Stimulated activated CD4-positive, alpha-beta T cell treated with anti-CD3 and anti-CD28 coated beads, TNF-alpha, amount 100 ng/mL, for 24 hours (primary cell): ENCODE measurements at regions not wholly inside any gene's neighbourhood (a gene's known extent, or its start where the extent isn't known, plus 50 kb on each side); places are given as distances from the start of the nearest gene placed in this dataset.
"Not testable (repeated sequence)": the region's sequence is repeated elsewhere in the genome, so short reads cannot be mapped to it uniquely, and the experiment has no call there.

Experiments
- DNase-seq, 3 experiments: peaks; one replicate each; pipeline ENCODE4 v3.0.0-alpha.2; 2020; ENCODE audit warnings: low read depth in 3 of 3

GRCh38 chr10:125605167-125605566 is 77.8 kb downstream of the TEX36 start:
- DNase-seq, result no peak

GRCh38 chr10:125602825-125603224 is 80.1 kb downstream of the TEX36 start:
- DNase-seq, result no peak

DNA sequence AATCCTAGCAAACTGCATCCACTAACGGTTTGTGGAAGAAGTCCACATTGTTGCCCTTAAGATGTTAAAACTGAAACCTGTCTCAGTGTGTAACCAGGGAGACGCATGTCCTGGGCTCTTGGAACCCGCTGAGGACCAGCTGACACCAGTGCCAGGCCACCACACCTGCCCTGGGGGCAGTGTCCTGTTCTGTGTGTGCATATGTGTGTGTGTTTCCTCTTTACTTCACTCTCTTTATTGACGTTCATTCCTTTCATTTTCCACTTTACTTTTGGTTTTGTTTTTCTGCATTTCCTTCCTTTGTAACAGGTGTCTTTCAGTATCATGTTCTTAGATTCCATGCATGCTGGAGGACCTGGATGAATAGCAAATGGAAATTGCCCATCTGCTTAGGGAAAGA is 83.8 kb downstream of the TEX36 start:
- DNase-seq, result no peak

DNA sequence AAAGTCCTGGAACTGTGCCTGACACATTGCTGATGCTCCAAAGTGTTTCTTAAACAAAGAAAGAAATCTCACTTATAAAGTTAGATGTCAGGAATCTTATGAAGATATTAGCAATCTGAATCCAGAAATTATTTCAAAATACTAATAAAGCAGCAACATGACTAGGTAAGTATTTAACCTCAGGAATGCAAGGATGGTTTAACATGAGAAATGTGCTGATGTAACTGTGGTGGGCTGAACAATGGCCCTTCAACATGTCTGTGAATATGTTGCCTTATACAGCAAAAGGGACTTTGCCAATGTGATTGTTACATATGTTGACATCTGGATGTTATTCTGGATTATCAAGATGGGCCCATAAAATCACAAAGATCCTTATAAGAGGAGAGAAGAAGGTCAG is 87.1 kb downstream of the TEX36 start:
- no peak for DNase-seq

- no peak for DNase-seq
Observed at GRCh38 chr10:125593644-125594043, 89.3 kb downstream of the TEX36 start.

- DNase-seq, result no peak
Observed at GRCh38 chr10:125592897-125593296, 90.1 kb downstream of the TEX36 start.

DNA sequence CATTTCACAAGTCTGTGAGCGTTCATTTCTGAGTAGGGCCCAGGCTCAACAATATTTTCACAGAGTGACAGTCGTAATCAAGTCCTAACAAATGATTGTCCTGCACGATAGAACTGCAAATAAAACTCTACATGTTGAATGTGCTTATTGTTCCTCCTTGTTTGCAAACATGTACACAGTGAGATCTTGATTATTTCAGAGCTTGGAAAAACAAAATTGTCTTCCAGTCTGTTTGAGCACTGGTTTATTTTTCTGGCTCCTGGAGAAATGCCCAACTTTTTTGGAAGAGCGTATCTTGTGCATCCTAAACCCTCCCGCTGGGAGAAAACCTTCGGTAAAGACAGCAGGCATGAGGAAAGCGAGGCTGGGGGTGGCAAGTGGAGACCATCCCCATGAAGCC is 91.1 kb downstream of the TEX36 start:
- DNase-seq, result no peak

DNA sequence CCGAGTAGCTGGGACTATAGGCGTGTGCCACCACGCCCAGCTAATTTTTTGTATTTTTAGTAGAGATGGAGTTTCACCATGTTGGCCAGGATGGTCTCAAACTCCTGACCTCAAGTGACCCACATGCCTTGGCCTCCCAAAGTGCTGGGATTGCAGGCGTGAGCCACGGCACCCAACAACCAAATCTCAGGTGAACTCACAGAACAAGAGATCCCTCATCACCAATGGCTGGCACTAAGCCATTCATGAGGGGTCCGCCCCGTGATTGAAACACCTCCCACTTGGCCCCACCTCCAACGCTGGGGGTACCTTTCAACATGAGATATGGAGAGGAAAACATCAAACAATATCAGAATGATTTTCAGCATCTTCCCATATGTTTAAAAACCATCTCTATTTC is 94.2 kb downstream of the TEX36 start:
- DNase-seq, result not testable (repeated sequence)

DNA sequence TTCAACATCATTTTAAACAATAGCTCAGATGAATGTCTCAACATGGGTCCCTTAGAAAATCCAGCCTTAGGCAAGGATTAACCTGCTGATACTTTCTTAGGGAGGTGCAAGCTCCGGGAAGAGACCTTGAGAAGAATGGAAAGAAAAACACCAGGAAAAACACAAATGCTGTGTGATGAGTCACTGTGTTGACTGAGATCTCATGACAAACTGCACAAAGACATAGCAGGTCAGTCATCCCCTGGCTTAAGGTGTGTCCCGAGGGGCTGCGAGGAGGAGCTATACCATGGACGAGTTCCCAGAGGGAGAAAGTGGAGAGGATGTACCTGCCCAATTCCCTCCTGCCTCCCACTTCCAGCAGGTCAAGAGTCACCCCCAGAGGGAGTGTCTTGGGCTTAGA is 98.0 kb downstream of the TEX36 start:
- no peak for DNase-seq

GRCh38 chr10:125578658-125579315 is 104.2 kb downstream of the TEX36 start:
- no peak for DNase-seq

DNA sequence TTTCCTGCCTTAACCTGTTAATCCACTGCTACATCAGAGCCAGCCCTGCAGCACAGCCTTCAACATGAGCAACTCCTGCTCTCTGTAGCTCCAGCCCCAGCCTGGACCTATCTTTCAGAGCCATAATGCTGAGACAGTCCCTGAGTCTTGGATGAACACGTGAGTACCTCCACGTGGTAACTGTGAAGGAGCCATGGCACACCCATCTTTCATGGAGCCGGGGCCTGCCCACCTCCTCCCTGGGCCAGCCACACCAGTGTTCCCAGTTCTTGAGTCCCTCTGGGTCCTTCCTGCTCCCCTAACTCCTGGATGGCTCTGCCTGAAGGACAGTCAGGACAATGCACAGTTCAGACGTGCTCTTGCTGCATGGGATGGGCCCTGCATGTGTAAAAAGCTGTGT is 107.1 kb downstream of the TEX36 start:
- no peak for DNase-seq

DNA sequence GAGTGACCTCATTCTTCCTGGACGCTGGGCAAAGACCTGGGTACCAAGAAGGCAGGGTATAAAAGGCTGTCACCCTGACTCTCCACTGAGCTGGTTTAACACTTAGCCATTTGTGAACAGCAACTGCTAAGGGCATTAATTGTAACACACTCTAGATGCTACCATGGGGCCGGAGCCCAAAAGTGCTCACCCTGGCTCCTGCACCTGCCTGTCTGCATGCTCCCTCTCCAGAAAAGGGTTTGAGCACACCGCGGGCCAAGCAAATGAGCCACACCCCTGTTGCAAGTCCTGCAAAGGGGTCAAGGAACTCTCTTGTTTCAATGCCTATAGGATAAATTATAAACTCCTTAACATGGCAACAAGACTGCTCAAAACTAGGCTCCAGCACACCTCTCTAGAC is 114.8 kb downstream of the TEX36 start:
- DNase-seq, result no peak

GRCh38 chr10:125567529-125567928 is 115.4 kb downstream of the TEX36 start:
- no peak for DNase-seq

DNA sequence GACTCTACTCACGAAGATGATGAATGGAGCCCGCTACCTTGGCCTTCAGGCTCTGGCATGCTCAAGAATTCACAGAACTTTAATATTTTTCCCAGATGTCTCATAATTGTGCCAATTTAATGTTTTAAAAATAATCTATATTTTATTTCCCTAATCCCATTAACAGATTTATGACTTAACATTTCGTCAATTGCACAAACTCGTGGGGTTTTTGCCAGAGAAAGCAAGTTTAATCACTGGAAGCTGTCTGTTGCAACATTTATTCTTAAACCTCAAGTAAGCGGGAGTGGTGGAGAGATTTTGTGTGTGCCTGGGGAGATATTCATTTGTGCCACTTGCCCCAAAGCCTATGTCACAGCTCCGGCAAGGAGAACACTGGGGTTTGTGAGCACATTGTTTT is 117.9 kb downstream of the TEX36 start:
- DNase-seq, result no peak

DNA sequence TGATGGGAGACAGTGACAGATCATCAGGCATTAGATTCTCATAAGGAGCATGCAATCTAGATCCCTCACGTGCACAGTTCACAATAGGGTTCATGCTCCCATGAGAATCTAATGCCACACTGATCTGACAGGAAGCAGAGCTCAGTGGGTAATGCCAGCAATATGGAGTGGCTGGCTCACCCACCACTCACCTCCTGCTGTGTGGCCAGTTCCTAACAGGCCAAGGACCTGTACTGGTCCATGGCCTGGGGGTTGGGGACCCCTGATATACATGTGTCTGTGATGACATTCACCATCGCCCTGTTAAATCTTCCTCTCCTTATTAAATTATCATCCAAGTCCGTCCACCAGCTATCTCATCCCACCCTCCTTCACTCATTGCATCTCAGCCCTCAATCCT is 118.4 kb downstream of the TEX36 start:
- DNase-seq, result no peak

DNA sequence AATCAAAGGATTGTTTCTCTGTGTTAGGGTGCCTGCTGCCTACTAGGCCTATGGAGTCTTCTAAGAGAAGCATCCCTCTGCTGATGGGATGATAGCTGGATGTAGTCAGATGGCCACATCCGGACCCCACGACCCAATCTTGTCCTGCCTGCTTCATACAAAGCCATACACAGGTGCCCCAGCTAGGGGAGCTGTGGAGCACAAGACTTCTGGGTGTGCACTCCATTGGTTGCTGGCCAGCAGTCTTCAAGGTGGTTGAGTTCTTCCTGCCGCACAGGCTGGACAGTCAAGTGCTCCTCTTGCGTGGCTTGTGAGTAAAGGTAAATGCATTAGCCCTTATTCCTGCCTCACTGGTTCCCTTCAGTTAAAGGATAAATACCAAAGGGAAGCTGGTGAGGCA is 120.2 kb downstream of the TEX36 start:
- DNase-seq, result no peak

GRCh38 chr10:125560947-125561346 is 122.0 kb downstream of the TEX36 start:
- no peak for DNase-seq

- DNase-seq, result no peak
Observed at GRCh38 chr10:125559210-125559609, 123.8 kb downstream of the TEX36 start.

DNA sequence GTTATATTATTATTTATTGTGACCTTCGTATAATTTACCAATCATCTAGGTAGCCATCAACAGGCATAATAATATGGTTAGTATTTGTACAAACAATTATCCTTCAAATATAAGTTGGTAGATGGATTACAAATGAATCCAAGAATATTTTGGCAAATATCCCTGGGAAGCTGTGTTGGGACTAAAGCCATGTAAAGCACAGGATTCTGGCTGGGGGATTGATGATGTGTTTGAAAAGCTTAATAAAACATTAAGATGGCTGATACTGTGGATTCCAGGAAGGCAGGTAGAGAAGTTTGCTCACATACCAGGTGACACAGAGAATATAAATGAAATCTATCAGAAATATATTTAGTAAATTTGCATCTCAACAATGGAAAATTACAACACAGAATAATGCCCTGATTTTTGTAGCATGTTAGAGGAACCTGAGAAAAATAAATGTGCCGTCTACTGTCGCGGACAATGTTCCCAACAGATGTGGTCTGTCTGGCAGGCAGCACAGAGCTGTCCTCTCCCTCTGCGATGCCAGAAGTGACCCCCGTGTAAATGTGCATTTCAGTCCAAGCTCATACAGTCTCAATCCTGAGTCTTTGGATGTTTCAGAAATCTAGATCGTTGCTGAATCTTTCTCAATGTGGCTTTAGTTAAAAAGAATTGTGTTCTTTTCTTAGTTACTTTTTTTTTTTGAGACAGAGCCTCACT is 125.0 kb downstream of the TEX36 start:
- DNase-seq, result no peak

DNA sequence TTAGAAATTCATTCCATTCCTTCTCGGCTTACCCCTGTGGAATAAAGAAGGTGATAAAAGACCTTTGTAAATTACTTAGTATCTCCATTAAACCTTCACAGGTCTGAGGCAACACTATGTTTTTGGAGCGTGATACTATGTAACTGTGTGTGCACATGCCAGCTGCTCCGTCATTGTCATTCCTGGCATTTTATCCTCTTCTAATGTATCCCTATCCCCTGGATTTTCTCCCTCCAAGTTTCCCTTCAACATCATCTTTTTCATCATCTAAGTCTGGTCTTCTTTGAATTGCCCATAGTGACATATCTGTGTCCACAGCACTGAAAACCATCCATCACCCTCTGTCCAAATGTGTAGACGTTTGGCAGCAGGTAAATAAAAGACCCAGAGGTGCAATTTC is 125.7 kb downstream of the TEX36 start:
- DNase-seq, result no peak

GRCh38 chr10:125556882-125557281 is 126.1 kb downstream of the TEX36 start:
- no peak for DNase-seq

GRCh38 chr10:125555743-125556142 is 127.2 kb downstream of the TEX36 start:
- no peak for DNase-seq

DNA sequence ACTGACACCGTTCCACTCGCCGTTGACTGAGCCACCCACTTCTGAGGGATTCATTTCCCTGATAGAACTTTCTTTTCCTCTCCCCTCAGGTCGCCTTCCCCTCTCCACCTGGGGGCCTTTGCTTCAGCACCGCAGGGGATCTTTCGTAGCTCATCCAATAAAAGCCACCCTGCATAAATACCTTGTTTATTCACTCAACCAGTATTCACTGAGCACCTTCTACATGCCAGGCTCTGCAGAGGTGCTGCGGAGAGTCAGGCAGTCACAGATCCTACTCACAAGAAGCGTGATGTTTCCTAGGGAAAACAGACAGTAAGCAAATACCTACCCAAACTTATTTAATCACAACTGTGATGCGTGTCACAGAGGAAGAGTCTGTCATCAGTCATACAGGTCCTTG is 127.7 kb downstream of the TEX36 start:
- no peak for DNase-seq

GRCh38 chr10:125554753-125555152 is 128.2 kb downstream of the TEX36 start:
- DNase-seq, result no peak
